Eye (tissue), 1 donor: ENCODE measurements at regions not wholly inside any gene's neighbourhood (a gene's known extent, or its start where the extent isn't known, plus 50 kb on each side); places are given as distances from the start of the nearest gene placed in this dataset.
A peak's percentile ranks its signal among the peaks of the same experiment; 100 is the strongest.

ENCODE experiments used
- DNase-seq: peaks from one replicate; pipeline ENCODE4 v3.0.0-alpha.2; 2015

DNA sequence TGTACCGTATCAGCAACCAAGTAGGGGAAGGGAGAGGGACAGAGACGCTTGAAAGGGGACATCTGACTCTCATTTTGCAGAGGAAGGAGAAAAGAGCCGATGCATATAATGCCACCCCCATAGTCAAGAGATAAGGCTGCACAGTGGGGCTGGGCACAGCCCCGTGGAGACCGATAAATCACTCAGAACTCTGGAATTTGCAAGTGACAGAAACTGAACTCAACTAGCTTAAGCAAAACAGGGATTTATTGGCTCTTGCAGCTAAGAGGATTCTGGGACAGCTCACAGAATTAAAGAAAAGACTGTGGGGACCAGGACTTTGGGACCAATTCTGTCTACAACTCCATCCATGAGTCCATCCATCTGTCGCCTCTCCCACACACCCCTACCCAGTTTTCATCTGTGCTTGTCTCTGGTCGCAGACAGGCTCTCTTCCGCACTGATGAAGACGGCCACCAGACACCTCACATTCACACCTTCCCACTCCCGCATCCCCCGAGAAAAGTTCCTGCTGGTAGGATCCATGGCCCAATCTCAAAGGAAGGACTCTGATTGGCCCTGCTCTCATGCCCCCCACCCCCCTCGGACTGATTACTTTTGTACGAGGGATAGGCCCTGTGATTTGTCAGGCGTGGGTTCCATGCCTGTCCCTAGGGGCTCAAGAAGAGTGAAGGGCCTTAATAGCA lies 105.9 kb upstream of the RPL38 start:
- DNase-seq, result no peak

DNA sequence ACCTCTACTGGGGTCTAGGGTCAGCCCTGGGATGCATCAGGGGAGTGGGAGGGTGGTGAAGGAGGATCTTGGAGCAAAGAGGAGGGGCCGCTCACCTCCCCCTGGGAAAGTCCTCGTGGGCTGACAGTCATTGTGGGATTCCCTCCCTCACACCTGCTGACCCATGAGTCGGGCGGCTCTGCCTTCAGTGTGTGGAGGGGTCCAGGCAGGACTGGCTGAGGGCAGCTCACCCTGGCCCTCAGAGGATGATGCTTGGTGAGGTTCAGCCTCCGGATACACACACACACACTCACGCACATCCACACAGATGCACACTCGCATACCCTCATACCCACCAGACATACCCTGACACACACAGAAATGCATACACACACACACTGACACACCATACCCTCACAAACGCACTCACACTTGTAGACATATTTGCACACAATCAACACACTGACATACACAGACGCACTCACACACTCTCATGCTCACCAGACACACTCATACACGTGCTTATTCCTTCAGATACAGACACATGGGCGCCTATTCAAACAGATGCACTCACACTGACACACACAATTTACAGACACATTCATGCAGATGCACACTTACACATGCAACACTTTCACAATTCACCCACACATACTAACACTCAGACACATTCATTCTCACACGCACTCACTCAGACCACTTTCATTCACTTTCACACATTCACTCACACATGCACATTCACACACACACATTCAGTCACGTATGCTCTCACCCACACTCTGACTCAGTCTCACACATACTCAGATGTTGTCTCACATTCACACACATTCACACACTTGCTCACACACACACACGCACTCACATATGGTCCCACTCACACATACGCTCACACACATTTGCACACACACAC lies 105.1 kb upstream of the RPL38 start:
- DNase-seq, result no peak

DNA sequence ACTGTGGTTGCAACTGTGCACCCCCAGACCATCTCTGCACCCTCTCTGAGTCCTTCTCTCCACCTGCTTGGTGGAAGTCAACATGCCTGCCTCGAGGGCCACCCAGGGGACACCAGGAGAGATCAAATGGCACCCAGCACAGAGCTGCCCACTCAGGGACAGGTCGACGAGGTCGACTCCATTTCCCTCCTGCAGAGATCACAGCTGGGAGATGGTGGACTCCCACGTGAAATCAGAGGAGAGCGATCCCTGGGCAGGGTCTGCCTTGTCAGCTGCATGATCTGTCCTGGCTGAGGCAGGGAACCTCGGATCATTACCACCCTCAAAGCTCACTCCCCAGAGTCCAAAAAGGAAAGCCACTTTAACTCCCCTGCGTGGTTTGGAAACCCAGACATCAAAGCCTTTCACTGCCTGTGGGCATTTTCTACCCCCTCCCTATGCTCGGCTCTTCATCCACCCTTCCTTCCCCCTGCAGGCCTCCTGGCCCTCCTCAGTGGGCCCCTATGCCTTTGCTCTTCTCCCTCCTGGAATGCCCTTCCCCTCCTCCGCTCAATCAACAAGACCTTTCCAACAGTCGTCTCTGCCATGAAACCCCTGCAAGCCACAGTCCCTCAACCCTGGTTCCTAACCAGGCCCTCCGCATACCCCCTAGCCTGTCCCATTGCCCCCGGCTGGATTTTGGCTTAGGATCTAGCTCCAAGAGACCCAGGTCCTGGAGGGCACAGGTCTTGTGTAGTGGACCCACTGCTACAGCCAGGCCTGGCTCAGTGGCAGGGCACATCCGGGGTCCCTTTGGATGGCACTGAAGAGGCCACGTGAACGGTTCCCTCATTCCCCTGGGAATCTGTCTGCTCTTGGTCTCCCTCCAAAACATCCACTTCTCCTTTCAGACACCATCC lies 103.8 kb upstream of the RPL38 start:
- no peak for DNase-seq

DNA sequence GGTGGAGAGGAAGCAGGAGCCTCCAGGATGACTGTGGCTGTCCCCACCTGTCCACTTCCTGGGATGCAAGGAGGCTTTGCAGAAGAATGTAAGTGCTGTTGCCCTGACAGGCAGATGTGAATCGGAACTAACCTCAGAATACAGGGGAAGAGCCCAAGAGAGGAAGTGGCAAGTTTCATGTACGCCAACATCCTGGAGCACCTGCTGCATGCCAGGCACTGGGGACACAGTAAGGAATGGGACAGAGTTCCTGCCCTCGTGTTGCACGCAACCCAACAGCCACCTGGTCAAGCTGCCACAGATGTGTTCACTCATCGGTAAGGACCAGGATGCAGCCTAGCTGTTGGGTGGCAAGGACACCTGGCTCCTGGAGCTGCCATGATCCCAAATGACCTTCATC lies 98.6 kb upstream of the RPL38 start:
- no peak for DNase-seq

- no peak for DNase-seq
These were observed 96.4 kb upstream of the RPL38 start for GRCh38 chr17:74107107-74107506.

- DNase-seq, result no peak
These were observed 95.3 kb upstream of the RPL38 start for GRCh38 chr17:74108126-74108705.

- peak; percentile 90 for DNase-seq
These were observed 93.0 kb upstream of the RPL38 start for GRCh38 chr17:74110467-74110866.

GRCh38 chr17:74113326-74113725 lies 90.2 kb upstream of the RPL38 start:
- no peak for DNase-seq

DNA sequence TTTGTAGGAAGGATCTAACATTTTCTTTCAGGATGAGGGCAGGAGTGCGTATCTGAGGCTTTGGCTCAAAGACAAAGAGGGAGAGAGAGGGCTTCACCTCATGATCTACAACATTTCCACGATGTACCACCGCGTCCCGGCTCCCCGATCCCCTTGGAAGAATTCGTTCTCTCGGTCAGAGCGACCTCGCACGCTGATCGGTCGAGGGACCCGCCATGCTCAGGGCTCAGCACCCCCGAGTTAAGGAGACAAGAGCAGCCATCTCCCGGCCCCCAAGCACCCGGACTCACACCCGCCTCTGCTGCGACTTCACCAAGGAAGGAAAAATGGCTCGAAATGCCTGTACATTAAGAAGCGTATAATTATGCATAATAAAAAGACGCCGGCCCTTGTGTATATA lies 89.5 kb upstream of the RPL38 start:
- DNase-seq, result no peak

GRCh38 chr17:74114881-74115470 lies 88.5 kb upstream of the RPL38 start:
- no peak for DNase-seq

GRCh38 chr17:74115586-74115985 lies 87.9 kb upstream of the RPL38 start:
- no peak for DNase-seq

- no peak for DNase-seq
These were observed 87.3 kb upstream of the RPL38 start for GRCh38 chr17:74116087-74116717.

- DNase-seq, result no peak
These were observed 86.3 kb upstream of the RPL38 start for GRCh38 chr17:74117087-74117698.

DNA sequence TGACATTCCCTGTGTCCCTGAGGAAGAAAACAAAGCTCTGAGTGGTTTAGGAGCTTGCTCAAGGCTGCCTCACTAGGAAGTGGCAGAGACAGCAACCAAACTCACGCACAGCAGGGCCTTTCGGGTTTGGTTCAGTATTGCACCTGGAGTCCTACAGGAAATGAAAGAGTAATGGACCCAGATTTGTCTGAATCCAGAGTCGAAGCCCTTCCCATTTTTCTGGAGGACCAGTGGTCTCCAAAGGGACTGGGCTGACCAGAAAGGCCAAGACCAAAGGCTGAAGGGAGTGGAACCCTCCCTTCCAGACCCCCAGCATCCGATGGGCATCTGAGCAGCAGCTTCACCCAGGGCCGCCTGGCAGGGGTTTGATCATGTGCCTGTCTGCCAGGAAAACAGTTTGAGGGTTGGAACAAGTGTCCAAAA lies 85.5 kb upstream of the RPL38 start:
- DNase-seq, result peak; percentile 47

GRCh38 chr17:74118504-74118903 lies 85.0 kb upstream of the RPL38 start:
- DNase-seq, result peak; percentile 66

DNA sequence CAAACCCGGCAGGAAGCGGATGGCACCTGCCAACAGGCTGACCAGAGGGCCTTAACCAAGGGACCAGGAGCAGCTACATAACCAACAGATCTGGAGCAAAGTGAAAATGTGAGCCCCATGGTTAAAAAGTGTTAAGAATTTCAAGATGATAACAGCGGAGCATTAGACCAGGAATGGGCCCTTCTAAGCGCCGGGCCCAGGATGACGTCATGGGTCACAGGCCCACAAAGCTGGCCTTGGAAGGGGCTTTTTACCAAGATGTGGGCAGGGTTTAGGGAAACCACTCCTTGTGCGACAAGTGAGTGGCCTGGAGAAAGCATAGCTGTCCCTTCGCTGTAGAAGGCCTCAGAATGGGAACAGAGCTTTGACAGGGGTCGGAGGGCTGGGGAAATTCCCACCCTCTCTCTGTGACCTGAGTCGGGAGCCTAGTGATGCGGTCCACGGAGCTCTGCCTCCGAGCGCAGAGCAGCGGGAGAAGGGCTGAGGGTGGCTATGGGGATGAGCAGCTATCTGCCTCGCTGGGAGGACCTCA lies 84.4 kb upstream of the RPL38 start:
- no peak for DNase-seq

- no peak for DNase-seq
These were observed 83.5 kb upstream of the RPL38 start for GRCh38 chr17:74119965-74120364.

GRCh38 chr17:74123350-74123749 lies 80.1 kb upstream of the RPL38 start:
- no peak for DNase-seq

- DNase-seq, result no peak
These were observed 79.5 kb upstream of the RPL38 start for GRCh38 chr17:74123866-74124444.

- no peak for DNase-seq
These were observed 78.3 kb upstream of the RPL38 start for GRCh38 chr17:74125156-74125555.
